Heart left ventricle (tissue), 13 donors: ENCODE measurements at regions not wholly inside any gene's neighbourhood (a gene's known extent, or its start where the extent isn't known, plus 50 kb on each side); places are given as distances from the start of the nearest gene placed in this dataset.

ENCODE experiments used
- CTCF ChIP-seq, 12 donors: fragments of 200-600 bp; sonication (generic) in 4 of 12; IDR thresholded peaks; one replicate each; pipeline versions ENCODE4 v1.5.0 to v1.8.0; 2018 to 2022; ENCODE audit warnings: antibody characterized with exemption in 12 of 12, mild to moderate bottlenecking in 5 of 12
- POLR2A ChIP-seq, 2 donors: fragments of 450-650 bp; IDR thresholded peaks; one replicate each; pipeline ENCODE4 v1.6.1; 2017; ENCODE audit warnings: antibody characterized with exemption in 2 of 2, mild to moderate bottlenecking in 2 of 2, moderate library complexity in 2 of 2
- donor health status: ischemic (EF 13 %, LVEDD 7.1; RV severe dilation, severe dysfunction).
- donor health status: DM: no; HTN: yes; CAD: no.
- donor health status: DM: no; HTN: no; CAD: no.
- donor health status: ischemic (EF 25% LVEDD 6.9; RV normal size, moderate dysfunction).
- donor health status: ischemic (EF 25% LVEDD 5.7; RV mildly dilated, moderate dysfunction).
- donor health status: ischemic (EF 35%, LVEDD 5.7; RV mildly dilated, moderate dysfunction).
- donor health status: nonischemic (EF 11% LVEDD 7.7; RV severe dilation, severe dysfunction).
- donor health status: DM: yes; HTN: yes; CAD: no.
- donor health status: PGD.
- donor health status: ischemic (EF 29% LVEDD 5.4; RV normal size, mild dysfunction).
- donor health status: nonischemic (EF 23%, LVEDD 6.1; RV moderate dilation, normal function).

- TF ChIP-seq CTCF (IDR thresholded peaks at IDR 0.05) (no peak), POLR2A (IDR thresholded peaks at IDR 0.05) (no peak)
Measured at GRCh38 chr5:4553978-4554377, 586.2 kb upstream of the ADAMTS16 start.
